WI38 (cell line): ENCODE measurements at regions not wholly inside any gene's neighbourhood (a gene's known extent, or its start where the extent isn't known, plus 50 kb on each side); places are given as distances from the start of the nearest gene placed in this dataset.

Source experiments
- H3K4me3 ChIP-seq: 2 replicates; pipeline ENCODE4 v1.5.1; 2011; ENCODE audit warnings: low read depth, mild to moderate bottlenecking, control low read depth, low read length
- TF ChIP-seq, protein P1 (sequence below): IDR thresholded peaks from 2 replicates; pipeline ENCODE4 v1.5.1; 2012; ENCODE audit warnings: low read depth, mild to moderate bottlenecking, control low read depth, low read length

DNA sequence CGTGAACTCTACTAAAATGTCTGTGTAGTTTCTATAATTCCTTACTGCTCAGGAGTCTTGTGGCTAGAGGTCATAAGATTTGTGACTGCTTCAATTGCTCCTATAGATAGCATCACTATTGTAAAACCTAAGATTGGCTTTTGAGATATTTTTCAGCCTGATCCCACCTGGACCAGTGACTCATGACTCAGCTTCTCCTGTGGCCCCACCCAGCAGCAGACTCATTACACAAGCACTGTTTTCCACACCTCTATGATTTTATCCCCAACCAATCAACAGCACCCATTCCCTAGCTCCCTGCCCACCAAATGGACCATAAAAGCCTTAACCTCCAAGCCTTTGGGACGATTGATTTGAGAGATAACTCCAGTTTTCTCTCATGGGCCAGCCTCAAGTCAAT is 1157.0 kb upstream of the INTU start:
- TF ChIP-seq, protein P1, sequence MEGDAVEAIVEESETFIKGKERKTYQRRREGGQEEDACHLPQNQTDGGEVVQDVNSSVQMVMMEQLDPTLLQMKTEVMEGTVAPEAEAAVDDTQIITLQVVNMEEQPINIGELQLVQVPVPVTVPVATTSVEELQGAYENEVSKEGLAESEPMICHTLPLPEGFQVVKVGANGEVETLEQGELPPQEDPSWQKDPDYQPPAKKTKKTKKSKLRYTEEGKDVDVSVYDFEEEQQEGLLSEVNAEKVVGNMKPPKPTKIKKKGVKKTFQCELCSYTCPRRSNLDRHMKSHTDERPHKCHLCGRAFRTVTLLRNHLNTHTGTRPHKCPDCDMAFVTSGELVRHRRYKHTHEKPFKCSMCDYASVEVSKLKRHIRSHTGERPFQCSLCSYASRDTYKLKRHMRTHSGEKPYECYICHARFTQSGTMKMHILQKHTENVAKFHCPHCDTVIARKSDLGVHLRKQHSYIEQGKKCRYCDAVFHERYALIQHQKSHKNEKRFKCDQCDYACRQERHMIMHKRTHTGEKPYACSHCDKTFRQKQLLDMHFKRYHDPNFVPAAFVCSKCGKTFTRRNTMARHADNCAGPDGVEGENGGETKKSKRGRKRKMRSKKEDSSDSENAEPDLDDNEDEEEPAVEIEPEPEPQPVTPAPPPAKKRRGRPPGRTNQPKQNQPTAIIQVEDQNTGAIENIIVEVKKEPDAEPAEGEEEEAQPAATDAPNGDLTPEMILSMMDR = no peak
- no peak overlapping the region for H3K4me3 ChIP-seq

- no peak overlapping the region for H3K4me3 ChIP-seq
- TF ChIP-seq, protein P1 = 0 out of 2 replicates have a peak, but pooled peaks have one; percentile 22
Measured at GRCh38 chr4:126479709-126480108, 1153.0 kb upstream of the INTU start.

- H3K4me3 ChIP-seq = no peak overlapping the region
- TF ChIP-seq, protein P1 = no peak
Measured at GRCh38 chr4:126482311-126482710, 1150.4 kb upstream of the INTU start.

- H3K4me3 ChIP-seq = no peak overlapping the region
- TF ChIP-seq, protein P1 = no peak
Measured at GRCh38 chr4:126486377-126486776, 1146.4 kb upstream of the INTU start.

GRCh38 chr4:126489826-126490463 is 1142.8 kb upstream of the INTU start:
- H3K4me3 ChIP-seq = no peak overlapping the region
- TF ChIP-seq, protein P1 = no peak

DNA sequence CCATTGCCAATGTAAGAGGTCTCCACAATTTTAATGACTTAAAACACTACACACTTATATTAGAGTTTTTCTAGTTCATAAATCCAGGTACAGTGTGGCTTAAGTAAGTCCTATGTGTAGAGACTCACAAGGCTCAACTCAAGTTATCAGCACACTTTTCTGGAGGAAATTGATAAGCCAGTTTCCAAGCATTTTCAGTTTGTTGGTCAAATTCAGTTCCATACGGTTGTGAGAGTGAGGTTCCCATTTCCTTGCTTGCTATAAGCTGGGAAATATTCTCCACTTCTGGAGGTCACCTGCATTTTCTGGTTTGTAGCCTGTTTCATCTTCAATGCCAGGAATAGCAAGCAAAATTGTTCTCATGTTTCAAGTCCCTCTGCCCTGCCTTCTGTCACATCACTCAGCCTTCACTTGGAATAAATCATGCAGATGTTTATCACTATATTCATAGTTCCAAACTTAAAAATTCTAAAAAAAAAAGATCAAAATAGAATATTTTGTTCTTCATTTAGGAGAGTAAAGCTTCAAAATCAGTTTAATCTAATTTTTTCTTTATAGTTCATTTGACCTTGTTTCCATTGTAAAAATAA is 1137.5 kb upstream of the INTU start:
- no peak overlapping the region for H3K4me3 ChIP-seq
- TF ChIP-seq, protein P1 = no peak

- H3K4me3 ChIP-seq = no peak overlapping the region
- TF ChIP-seq, protein P1 = no peak
Measured at GRCh38 chr4:126512979-126513378, 1119.8 kb upstream of the INTU start.
